GM12873 (cell line): ENCODE measurements at regions not wholly inside any gene's neighbourhood (a gene's known extent, or its start where the extent isn't known, plus 50 kb on each side); places are given as distances from the start of the nearest gene placed in this dataset.

Experiments
- CTCF ChIP-seq: IDR thresholded peaks from 2 replicates; pipeline ENCODE4 v1.5.1; 2012; ENCODE audit warnings: low read depth, mild to moderate bottlenecking, moderate library complexity, low read length, control low read depth; ENCODE audit not compliant: insufficient read depth; ENCODE audit errors: missing control alignments

GRCh38 chr5:166123717-166124116, 2167.7 kb upstream of the WWC1 start:
- TF ChIP-seq CTCF: no peak

- TF ChIP-seq CTCF: no peak
Observed at GRCh38 chr5:166127766-166128570, 2163.5 kb upstream of the WWC1 start.

GRCh38 chr5:166163996-166164610, 2127.3 kb upstream of the WWC1 start:
- no peak for TF ChIP-seq CTCF

GRCh38 chr5:166165596-166165995, 2125.8 kb upstream of the WWC1 start:
- TF ChIP-seq CTCF: no peak

- no peak for TF ChIP-seq CTCF
Observed at GRCh38 chr5:166166071-166166470, 2125.4 kb upstream of the WWC1 start.

- no peak for TF ChIP-seq CTCF
Observed at GRCh38 chr5:166172597-166172996, 2118.8 kb upstream of the WWC1 start.

GRCh38 chr5:166178411-166179080, 2112.9 kb upstream of the WWC1 start:
- TF ChIP-seq CTCF: no peak
